ENCODE measurements at regions not wholly inside any gene's neighbourhood (a gene's known extent, or its start where the extent isn't known, plus 50 kb on each side); places are given as distances from the start of the nearest gene placed in this dataset.

DNA sequence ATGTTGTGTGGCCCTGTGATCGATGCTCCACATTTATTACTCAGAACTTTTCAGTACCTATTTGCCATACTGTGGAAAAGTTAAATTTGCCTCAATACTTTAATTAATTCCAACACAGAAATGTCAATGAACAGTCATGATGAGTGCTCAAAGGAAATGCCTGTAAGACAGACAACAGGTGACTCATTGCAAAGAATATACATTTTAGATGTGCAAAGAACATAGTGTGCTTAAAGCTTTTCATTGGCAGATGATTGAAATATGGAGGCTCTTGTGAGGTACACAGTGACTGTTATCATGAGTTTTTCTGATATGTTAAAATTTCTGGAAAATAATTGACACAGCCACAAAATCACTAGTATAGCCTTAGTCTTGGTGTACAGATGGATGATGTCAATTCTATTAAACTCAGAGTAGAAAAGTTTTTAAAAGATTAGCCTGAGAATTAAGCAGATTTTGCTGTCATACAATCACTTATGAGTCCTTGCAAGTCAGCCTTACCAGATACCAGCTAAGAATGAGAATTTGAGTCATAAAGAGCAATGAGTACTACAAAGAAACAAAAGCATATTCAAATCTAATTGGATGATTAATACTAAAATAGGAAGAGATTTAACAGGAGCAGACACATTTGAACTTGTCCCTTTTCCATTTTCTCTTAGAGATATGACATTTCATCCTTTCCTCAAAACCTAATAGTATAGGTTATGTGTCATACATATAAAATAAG lies 544.1 kb downstream of the KCNH5 start:
- TF ChIP-seq, protein P1, sequence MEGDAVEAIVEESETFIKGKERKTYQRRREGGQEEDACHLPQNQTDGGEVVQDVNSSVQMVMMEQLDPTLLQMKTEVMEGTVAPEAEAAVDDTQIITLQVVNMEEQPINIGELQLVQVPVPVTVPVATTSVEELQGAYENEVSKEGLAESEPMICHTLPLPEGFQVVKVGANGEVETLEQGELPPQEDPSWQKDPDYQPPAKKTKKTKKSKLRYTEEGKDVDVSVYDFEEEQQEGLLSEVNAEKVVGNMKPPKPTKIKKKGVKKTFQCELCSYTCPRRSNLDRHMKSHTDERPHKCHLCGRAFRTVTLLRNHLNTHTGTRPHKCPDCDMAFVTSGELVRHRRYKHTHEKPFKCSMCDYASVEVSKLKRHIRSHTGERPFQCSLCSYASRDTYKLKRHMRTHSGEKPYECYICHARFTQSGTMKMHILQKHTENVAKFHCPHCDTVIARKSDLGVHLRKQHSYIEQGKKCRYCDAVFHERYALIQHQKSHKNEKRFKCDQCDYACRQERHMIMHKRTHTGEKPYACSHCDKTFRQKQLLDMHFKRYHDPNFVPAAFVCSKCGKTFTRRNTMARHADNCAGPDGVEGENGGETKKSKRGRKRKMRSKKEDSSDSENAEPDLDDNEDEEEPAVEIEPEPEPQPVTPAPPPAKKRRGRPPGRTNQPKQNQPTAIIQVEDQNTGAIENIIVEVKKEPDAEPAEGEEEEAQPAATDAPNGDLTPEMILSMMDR (IDR thresholded peaks at IDR 0.05) = no peak
- TF ChIP-seq POLR2A (IDR thresholded peaks at IDR 0.05) = no peak

Data from body of pancreas (tissue), 4 donors.